Fibroblast of the aortic adventitia (primary cell): ENCODE measurements at regions not wholly inside any gene's neighbourhood (a gene's known extent, or its start where the extent isn't known, plus 50 kb on each side); places are given as distances from the start of the nearest gene placed in this dataset.

Experiments used
- DNase-seq: peaks from one replicate; pipeline ENCODE4 v3.0.0-alpha.2; 2010; ENCODE audit warnings: low read depth
- H3K4me3 ChIP-seq: 2 replicates; pipeline ENCODE4 v1.5.1; 2011; ENCODE audit warnings: low read depth, mild to moderate bottlenecking, control low read depth, low read length, moderate library complexity
- TF ChIP-seq, protein P1 (sequence below): IDR thresholded peaks from 2 replicates; pipeline ENCODE4 v1.5.1; 2011; ENCODE audit warnings: mild to moderate bottlenecking, low read length, control low read depth, inconsistent platforms; ENCODE audit not compliant: insufficient read depth

DNA sequence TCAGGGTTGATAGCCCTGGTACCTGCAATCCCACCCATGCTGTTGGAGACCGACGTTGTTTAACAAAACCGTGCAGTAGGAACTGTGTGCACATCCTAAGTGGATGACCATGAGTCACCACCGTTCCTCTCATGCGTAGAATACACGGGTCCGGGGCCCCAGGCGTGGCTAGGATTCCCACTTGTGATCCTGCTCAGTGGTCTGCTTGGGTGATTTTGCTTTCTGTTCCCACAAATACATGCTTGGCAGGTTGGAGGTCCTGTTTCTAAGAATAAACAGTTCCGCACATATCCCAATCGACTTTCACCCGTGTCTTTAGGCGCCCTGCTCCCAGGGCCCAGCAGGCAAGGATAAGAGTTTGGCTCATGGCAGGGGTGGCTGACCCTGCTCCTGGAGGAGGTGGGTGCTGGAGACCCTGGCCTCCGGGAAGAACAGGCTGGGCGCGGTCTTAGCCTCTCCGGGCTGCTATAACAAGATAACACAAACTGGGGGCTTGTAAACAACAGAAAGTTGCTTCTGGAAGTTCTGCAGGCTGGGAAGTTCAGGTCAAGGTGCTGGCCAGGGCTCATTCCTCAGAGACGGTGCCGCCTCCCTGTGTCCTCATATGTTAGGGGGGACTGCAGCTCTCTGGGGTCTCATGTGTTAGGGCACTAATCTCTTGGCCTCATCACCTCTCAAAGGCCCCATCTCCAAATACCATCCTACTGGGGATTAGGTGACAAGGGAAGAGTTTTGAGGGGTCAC lies 1028.3 kb downstream of the BRD1 start:
- no peak overlapping the region for H3K4me3 ChIP-seq
- TF ChIP-seq, protein P1, sequence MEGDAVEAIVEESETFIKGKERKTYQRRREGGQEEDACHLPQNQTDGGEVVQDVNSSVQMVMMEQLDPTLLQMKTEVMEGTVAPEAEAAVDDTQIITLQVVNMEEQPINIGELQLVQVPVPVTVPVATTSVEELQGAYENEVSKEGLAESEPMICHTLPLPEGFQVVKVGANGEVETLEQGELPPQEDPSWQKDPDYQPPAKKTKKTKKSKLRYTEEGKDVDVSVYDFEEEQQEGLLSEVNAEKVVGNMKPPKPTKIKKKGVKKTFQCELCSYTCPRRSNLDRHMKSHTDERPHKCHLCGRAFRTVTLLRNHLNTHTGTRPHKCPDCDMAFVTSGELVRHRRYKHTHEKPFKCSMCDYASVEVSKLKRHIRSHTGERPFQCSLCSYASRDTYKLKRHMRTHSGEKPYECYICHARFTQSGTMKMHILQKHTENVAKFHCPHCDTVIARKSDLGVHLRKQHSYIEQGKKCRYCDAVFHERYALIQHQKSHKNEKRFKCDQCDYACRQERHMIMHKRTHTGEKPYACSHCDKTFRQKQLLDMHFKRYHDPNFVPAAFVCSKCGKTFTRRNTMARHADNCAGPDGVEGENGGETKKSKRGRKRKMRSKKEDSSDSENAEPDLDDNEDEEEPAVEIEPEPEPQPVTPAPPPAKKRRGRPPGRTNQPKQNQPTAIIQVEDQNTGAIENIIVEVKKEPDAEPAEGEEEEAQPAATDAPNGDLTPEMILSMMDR: no peak
- DNase-seq: no peak

DNA sequence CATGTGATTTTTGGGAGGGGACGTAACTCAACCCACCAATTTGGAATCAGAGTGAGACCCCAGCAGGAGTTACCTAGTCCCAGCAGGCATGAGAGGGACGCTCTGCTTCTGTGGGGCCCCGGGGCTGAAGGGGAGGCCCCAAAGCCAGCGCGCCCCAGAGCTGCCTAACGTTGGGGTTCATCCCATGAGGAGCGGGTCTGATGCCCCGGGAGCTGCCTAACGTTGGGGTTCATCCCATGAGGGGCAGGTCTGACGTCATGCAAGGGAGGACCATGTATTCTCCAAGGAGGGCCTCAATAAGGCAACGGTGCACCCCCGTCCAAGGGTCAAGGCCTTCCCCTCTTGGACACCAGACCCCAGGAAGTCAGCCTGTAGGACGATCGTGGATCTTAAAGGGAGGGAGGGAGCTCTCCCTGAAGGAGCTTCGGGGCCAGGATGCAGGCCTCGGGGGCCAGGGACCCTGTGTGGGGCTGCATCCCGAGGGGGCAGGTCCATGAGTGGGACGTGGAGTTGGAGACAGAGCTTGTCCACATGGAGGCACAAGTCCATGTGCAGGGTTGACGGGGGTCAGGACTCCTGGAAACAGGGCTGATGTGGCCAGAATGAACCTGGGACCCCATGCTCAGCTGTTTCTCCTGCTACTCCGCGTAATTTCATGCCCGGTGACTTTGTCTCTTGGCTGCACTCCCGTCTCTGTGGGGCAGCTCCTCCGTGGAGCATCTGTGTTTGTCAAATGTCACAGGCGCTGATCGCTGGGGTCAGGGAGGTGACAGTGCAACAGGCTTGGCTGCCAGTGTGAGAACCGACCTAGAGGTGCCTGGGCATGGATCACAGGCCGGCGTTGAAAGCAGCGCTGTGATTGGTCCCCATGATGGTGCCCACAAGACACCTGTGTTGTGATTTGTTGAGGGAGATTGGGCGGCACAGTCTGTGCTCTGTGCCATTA lies 1029.1 kb downstream of the BRD1 start:
- DNase-seq: no peak
- TF ChIP-seq, protein P1: no peak

DNA sequence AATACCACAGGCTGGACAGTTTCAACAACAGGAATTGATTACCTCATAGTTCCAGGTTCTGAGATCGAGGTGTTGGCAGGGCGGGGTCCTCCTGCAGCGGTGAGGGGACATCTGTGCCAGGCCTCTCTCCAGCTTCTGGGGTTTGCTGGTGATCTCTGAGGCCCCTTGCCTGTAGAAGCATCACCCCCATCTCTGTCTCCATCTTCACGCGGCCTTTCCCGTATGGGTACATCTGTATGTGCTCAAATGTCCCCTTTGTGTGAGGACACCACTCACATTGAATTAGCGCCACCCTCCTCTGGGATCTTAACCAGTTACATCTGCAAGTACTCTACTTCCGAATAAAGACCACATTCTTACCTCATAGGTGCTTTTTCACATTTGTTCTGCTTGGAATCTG lies 1029.9 kb downstream of the BRD1 start:
- TF ChIP-seq, protein P1: no peak
- no peak overlapping the region for H3K4me3 ChIP-seq
- no peak for DNase-seq

More for the DNA sequence above, 1029.1 kb downstream of the BRD1 start:
- no peak overlapping the region for H3K4me3 ChIP-seq

DNA sequence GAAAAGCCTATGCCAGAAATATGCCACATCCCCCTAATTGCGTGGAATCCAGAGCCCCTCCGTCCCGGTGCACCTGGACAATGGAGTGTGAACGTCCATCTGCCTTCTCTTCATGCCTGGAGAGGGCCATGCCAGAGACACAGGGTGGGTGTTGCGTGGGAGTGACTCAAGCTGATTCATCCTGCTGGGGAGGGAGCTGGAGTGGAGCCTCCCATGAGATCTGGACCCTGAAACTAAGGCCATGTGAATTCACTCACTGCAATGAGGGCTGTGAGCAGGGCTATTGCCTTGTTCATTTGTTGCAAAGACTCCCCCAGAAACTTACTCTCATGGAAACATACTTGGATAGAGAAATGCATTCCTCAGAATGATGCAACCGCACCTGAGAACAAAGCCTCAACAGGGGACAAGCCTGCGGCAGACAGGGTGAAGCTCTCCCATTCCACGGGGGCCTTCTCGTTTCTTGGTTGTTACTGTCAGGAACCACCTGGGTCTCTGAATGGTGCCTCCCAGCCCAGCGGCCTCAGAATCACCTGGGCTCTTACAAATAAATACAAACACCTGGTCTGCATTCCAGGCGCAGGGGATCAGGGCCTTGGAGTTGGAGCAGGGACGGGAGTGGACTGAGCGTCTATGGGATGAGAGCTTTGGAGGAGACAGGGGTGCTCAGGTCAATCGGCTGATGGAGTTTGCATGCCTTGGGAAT lies 1031.2 kb downstream of the BRD1 start:
- DNase-seq: no peak
- TF ChIP-seq, protein P1: no peak
- no peak overlapping the region for H3K4me3 ChIP-seq

DNA sequence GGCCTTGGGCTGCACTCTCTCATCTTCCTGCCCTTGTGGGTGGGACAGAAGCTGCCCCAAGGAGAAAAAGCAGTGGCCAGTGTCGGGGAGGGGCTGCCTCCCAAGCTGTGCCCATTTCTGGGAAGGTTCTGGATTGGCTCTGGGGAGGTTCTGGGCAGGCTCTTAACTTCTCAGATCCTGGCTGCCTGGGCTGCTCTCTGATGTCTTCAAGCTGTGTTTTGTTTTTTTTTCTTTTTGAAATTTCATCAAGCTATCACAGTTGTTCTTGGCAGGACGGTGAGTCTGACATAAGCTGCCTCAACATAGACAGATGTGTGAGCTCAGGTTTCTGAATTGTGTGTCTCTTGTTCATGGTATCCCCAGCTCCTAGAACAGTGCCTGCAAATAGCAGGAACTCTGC lies 1032.0 kb downstream of the BRD1 start:
- TF ChIP-seq, protein P1: no peak
- no peak for DNase-seq
- no peak overlapping the region for H3K4me3 ChIP-seq

DNA sequence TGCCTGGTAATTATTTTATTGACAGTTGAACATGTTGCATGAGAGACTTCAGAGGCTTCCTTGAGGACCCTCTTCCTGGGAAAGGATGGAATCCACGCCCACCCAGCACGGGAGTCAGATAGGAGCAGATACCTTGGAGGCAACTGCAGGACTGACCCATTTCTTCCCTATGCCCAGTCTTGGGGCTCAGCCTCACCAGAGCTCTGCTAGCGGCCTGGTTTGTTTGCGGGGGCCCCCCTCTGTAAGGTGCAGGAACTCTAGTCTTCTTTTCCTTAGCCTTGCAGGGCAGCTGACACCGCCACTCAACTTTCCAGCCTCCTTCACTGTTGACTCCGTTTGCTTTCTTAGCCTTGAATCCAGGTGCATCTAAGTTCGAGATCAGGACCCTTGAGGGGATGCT lies 1032.8 kb downstream of the BRD1 start:
- no peak overlapping the region for H3K4me3 ChIP-seq
- DNase-seq: no peak
- TF ChIP-seq, protein P1: no peak
